SK-N-MC (cell line): ENCODE measurements at regions not wholly inside any gene's neighbourhood (a gene's known extent, or its start where the extent isn't known, plus 50 kb on each side); places are given as distances from the start of the nearest gene placed in this dataset.
"Not testable (repeated sequence)": the region's sequence is repeated elsewhere in the genome, so short reads cannot be mapped to it uniquely, and the experiment has no call there.

Experiments used
- DNase-seq: peaks from one replicate; pipeline ENCODE4 v3.0.0-alpha.2; 2011; ENCODE audit warnings: low read depth, low spot score
- H3K27ac ChIP-seq: fragments of 200-600 bp; sonication (generic); 2 replicates; pipeline ENCODE4 v1.5.1; 2016; ENCODE audit warnings: mixed run types
- H3K36me3 ChIP-seq: fragments of 200-600 bp; sonication (generic); 2 replicates; pipeline ENCODE4 v1.6.1; 2017; ENCODE audit warnings: antibody characterized with exemption, low read length, mixed read lengths; ENCODE audit not compliant: insufficient read depth
- H3K4me3 ChIP-seq: fragments of 200-600 bp; sonication (generic); 2 replicates; pipeline ENCODE4 v1.5.1; 2016
- H3K9ac ChIP-seq: fragments of 200-600 bp; sonication (generic); 2 replicates; pipeline ENCODE4 v1.8.0; 2017; ENCODE audit warnings: mixed run types, mixed read lengths; ENCODE audit not compliant: insufficient read length
- H3K9me3 ChIP-seq: fragments of 200-600 bp; sonication (generic); 2 replicates; pipeline ENCODE4 v1.6.1; 2017; ENCODE audit warnings: low read depth, mild to moderate bottlenecking, antibody characterized with exemption, low read length, moderate library complexity, mixed read lengths
- EZH2 ChIP-seq: fragments of 200-600 bp; sonication (generic); IDR thresholded peaks from one replicate; pipeline ENCODE4 v1.6.1; 2017; ENCODE audit warnings: antibody characterized with exemption
- FOXP2 ChIP-seq: optimal IDR thresholded peaks from 2 replicates; pipeline ENCODE3; 2011; ENCODE audit warnings: mild to moderate bottlenecking, moderate library complexity; ENCODE audit not compliant: insufficient read depth; ENCODE audit errors: extremely low read length, control extremely low read depth
- POLR2AphosphoS5 ChIP-seq: IDR thresholded peaks from 2 replicates; pipeline ENCODE4 v1.6.1; 2012; ENCODE audit warnings: mild to moderate bottlenecking, low read depth, low read length, borderline replicate concordance

DNA sequence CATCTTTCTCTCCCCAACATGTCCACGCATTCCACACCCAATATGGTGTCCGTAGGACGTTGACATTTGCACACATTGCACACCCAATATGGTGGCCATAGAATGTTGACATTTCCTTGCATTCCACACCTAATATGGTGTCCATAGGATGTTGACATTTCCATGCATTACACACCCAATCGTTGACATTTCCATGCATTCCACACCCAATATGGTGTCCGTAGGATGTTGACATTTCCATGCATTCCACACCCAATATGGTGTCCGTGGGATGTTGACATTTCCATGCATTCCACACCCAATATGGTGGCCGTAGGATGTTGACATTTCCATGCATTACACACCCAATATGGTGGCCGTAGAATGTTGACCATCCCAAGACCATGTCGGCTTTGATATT is 88.4 kb upstream of the SHOX start:
- Histone ChIP-seq H3K9ac (no peak overlapping the region), H3K4me3 (no peak overlapping the region), H3K9me3 (no peaks in the 10 kb centered on the region), H3K36me3 (no peaks in the 10 kb centered on the region), H3K27ac (no peak overlapping the region)
- DNase-seq, result no peak
- no peak for TF ChIP-seq FOXP2
- TF ChIP-seq EZH2, result no peak
- no peak for TF ChIP-seq POLR2AphosphoS5

DNA sequence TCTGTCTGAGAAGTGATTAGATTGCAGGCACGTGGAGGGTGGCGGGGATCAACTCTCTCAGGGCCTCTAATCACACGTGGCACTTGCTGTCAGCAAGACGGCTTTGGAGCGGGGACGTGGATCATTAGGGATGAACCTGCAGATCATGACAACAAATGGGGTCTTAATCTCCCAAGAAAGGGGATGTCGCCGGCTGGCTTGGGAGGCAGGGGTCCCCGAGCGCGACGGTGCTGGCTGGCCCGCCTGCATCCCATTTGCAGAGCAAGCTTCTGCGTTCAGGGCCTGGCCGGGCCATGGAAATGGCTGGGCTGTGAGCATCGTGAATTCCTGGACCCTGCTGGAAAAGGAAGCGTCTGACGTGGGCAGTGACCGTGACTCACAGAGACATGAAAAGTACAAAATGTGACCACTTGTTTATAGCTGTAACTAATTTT is 85.1 kb upstream of the SHOX start:
- H3K27ac ChIP-seq, result no peak overlapping the region
- TF ChIP-seq FOXP2, result no peak
- TF ChIP-seq EZH2, result no peak
- no peak for TF ChIP-seq POLR2AphosphoS5
- no peaks in the 10 kb centered on the region for H3K9me3 ChIP-seq
- DNase-seq, result no peak
- H3K36me3 ChIP-seq, result no peaks in the 10 kb centered on the region
- no peak overlapping the region for H3K9ac ChIP-seq
- no peak overlapping the region for H3K4me3 ChIP-seq

DNA sequence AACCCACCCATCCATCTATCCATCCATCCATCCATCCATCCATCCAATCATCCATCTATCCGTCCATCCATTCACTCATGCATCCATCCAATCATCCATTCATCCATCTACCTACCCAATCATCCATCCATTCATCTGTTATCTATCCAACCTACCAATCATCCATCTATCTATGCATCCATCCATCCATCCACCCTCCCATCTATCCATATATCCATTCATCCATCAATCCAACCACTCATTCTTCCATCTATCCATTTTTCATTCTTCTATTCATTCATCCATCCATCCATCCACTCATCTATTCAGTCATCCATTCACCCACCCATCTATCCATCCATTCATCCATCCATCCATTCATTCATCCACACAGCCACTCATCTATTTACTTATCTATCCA is 80.1 kb upstream of the SHOX start:
- Histone ChIP-seq H3K9me3 (no peaks in the 10 kb centered on the region), H3K27ac (no peak overlapping the region), H3K9ac (no peak overlapping the region), H3K4me3 (no peak overlapping the region), H3K36me3 (no peaks in the 10 kb centered on the region)
- DNase-seq, result no peak
- TF ChIP-seq FOXP2 (no peak), POLR2AphosphoS5 (no peak), EZH2 (no peak)

- H3K9me3 ChIP-seq, result no peaks in the 10 kb centered on the region
- no peak overlapping the region for H3K27ac ChIP-seq
- DNase-seq, result no peak
- no peak for TF ChIP-seq POLR2AphosphoS5
- TF ChIP-seq FOXP2, result no peak
- TF ChIP-seq EZH2, result no peak
- H3K9ac ChIP-seq, result no peak overlapping the region
- H3K36me3 ChIP-seq, result no peaks in the 10 kb centered on the region
- no peak overlapping the region for H3K4me3 ChIP-seq
Observed at GRCh38 chrX:551306-551705, 79.3 kb upstream of the SHOX start.

DNA sequence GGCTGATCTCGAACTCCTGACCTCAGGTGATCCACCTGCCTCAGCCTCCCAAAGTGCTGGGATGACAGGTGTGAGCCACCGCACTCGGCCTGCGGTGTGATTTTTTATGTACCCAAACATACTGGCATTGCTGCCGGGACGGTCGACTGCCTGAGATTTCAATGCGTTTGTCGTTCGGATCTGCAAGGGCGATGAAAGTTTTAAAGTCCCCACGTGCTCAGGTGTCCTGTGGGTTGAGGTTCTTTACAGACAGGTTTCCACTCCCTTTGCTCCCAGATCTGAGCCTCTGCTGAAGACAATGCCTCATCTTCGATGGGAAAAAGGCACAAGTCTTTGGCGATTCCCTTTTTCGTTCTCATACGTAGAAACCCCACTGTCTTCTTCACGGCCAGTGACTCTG is 78.1 kb upstream of the SHOX start:
- DNase-seq, result no peak
- no peaks in the 10 kb centered on the region for H3K9me3 ChIP-seq
- H3K9ac ChIP-seq, result no peak overlapping the region
- H3K36me3 ChIP-seq, result no peaks in the 10 kb centered on the region
- TF ChIP-seq EZH2, result no peak
- TF ChIP-seq POLR2AphosphoS5, result no peak
- no peak for TF ChIP-seq FOXP2
- no peak overlapping the region for H3K4me3 ChIP-seq
- no peak overlapping the region for H3K27ac ChIP-seq

GRCh38 chrX:554271-554670 is 76.3 kb upstream of the SHOX start:
- no peak for DNase-seq
- no peak overlapping the region for H3K9ac ChIP-seq
- no peaks in the 10 kb centered on the region for H3K36me3 ChIP-seq

GRCh38 chrX:555725-556666 is 74.6 kb upstream of the SHOX start:
- DNase-seq, result no peak
- Histone ChIP-seq H3K4me3 (no peak overlapping the region), H3K36me3 (no peaks in the 10 kb centered on the region), H3K27ac (no peak overlapping the region), H3K9ac (no peak overlapping the region), H3K9me3 (no peaks in the 10 kb centered on the region)
- no peak for TF ChIP-seq EZH2
- TF ChIP-seq FOXP2, result no peak
- no peak for TF ChIP-seq POLR2AphosphoS5

More at GRCh38 chrX:554271-554670, 76.3 kb upstream of the SHOX start:
- Histone ChIP-seq H3K27ac (no peak overlapping the region), H3K9me3 (no peaks in the 10 kb centered on the region), H3K4me3 (no peak overlapping the region)
- TF ChIP-seq POLR2AphosphoS5, result no peak
- no peak for TF ChIP-seq EZH2
- TF ChIP-seq FOXP2, result no peak

- DNase-seq, H3K27ac ChIP-seq, H3K9ac ChIP-seq, H3K9me3 ChIP-seq, H3K4me3 ChIP-seq, H3K36me3 ChIP-seq: not testable (repeated sequence)
Observed at GRCh38 chrX:557601-558000, 73.0 kb upstream of the SHOX start.

GRCh38 chrX:559282-559681 is 71.3 kb upstream of the SHOX start:
- H3K9me3 ChIP-seq, DNase-seq, H3K9ac ChIP-seq, H3K27ac ChIP-seq, H3K4me3 ChIP-seq, H3K36me3 ChIP-seq: not testable (repeated sequence)
